Vagina (tissue), 2 donors: ENCODE measurements at regions not wholly inside any gene's neighbourhood (a gene's known extent, or its start where the extent isn't known, plus 50 kb on each side); places are given as distances from the start of the nearest gene placed in this dataset.

Experiments
- CTCF ChIP-seq, 3 experiments: fragments of 450-650 bp in 2 of 3; fragments of 200-600 bp in 1 of 3; sonication (generic) in 1 of 3; IDR thresholded peaks; one replicate each; pipeline ENCODE4 v1.5.1; 2017 to 2019; ENCODE audit warnings: antibody characterized with exemption in 3 of 3, mild to moderate bottlenecking in 2 of 3, moderate library complexity in 2 of 3
- POLR2A ChIP-seq, 2 donors: fragments of 450-650 bp; IDR thresholded peaks; one replicate each; pipeline ENCODE4 v1.6.1; 2017; ENCODE audit warnings: antibody characterized with exemption in 2 of 2, mild to moderate bottlenecking in 2 of 2, moderate library complexity in 2 of 2

- TF ChIP-seq CTCF (IDR thresholded peaks at IDR 0.05): no peak
- no peak for TF ChIP-seq POLR2A (IDR thresholded peaks at IDR 0.05)
These were observed 1011.3 kb upstream of the NR2F2 start for GRCh38 chr15:95319242-95319641.
